ENCODE measurements at regions not wholly inside any gene's neighbourhood (a gene's known extent, or its start where the extent isn't known, plus 50 kb on each side); places are given as distances from the start of the nearest gene placed in this dataset.

DNA sequence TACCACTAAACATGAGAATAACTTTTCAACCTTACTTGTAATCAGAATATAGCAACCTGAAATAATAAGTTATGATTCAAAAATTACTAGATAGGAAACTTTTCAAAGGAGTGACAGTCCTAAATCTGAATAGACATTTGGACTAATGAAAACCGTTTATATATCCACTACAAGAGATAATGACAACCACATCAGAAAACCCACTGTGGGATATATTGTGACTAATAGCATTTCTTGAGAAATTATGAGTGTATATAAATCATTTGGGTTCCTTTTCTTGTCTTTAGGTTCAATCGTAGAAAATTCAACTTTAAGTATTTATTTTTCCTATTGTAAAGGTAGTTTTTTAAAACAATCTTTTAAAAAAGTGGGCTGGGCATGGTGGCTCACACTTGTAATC lies 170.2 kb upstream of the PRSS58 start:
- H3K4me1 ChIP-seq (ENCODE audit: control insufficient read depth in 1 of 2, insufficient read depth in 2 of 2, low read length in 2 of 2) = no peaks in the 10 kb centered on the region
- H3K9ac ChIP-seq (ENCODE audit: low read length) = no peak overlapping the region
- ChIA-PET POLR2A (no interaction called here), CTCF (no interaction called here), RAD21 (ENCODE audit: low non-redundant PET in 1 of 2, low total read pairs in 2 of 2, uncharacterized antibody in 2 of 2, unreplicated experiment in 2 of 2) (no interaction called here)
- H3K9me3 ChIP-seq (ENCODE audit: control insufficient read depth in 1 of 2, insufficient read depth in 1 of 2, low read depth in 1 of 2, low read length in 2 of 2) = no peaks in the 10 kb centered on the region
- H3K27ac ChIP-seq (ENCODE audit: low read depth, low read length) = no peak overlapping the region
- H3K9me2 ChIP-seq (ENCODE audit: insufficient read depth) = no peaks in the 10 kb centered on the region
- H3K36me3 ChIP-seq (ENCODE audit: control insufficient read depth in 1 of 2, insufficient read depth in 2 of 2, low read length in 2 of 2) = no peaks in the 10 kb centered on the region
- no peaks in the 10 kb centered on the region for H3K27me3 ChIP-seq (ENCODE audit: insufficient read depth, low read length)
- DNase-seq (ENCODE audit: low read depth, low spot score) (no peak), ATAC-seq (no peak)
- TF ChIP-seq, protein P1, sequence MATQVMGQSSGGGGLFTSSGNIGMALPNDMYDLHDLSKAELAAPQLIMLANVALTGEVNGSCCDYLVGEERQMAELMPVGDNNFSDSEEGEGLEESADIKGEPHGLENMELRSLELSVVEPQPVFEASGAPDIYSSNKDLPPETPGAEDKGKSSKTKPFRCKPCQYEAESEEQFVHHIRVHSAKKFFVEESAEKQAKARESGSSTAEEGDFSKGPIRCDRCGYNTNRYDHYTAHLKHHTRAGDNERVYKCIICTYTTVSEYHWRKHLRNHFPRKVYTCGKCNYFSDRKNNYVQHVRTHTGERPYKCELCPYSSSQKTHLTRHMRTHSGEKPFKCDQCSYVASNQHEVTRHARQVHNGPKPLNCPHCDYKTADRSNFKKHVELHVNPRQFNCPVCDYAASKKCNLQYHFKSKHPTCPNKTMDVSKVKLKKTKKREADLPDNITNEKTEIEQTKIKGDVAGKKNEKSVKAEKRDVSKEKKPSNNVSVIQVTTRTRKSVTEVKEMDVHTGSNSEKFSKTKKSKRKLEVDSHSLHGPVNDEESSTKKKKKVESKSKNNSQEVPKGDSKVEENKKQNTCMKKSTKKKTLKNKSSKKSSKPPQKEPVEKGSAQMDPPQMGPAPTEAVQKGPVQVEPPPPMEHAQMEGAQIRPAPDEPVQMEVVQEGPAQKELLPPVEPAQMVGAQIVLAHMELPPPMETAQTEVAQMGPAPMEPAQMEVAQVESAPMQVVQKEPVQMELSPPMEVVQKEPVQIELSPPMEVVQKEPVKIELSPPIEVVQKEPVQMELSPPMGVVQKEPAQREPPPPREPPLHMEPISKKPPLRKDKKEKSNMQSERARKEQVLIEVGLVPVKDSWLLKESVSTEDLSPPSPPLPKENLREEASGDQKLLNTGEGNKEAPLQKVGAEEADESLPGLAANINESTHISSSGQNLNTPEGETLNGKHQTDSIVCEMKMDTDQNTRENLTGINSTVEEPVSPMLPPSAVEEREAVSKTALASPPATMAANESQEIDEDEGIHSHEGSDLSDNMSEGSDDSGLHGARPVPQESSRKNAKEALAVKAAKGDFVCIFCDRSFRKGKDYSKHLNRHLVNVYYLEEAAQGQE (IDR thresholded peaks at IDR 0.05; ENCODE audit: low read depth) = no peak
- TF ChIP-seq, protein P2, sequence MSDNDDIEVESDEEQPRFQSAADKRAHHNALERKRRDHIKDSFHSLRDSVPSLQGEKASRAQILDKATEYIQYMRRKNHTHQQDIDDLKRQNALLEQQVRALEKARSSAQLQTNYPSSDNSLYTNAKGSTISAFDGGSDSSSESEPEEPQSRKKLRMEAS (IDR thresholded peaks at IDR 0.05) = no peak
- TF ChIP-seq SP1 (IDR thresholded peaks at IDR 0.05; ENCODE audit: low read depth) (no peak), EZH2phosphoT487 (IDR thresholded peaks at IDR 0.05; ENCODE audit: borderline replicate concordance) (no peak), RAD21 (IDR thresholded peaks at IDR 0.05; ENCODE audit: low read depth) (no peak), JUND (IDR thresholded peaks at IDR 0.05) (no peak), ELF1 (IDR thresholded peaks at IDR 0.05; ENCODE audit: borderline replicate concordance, low read depth) (no peak), EGR1 (IDR thresholded peaks at IDR 0.05; ENCODE audit: low read depth) (no peak), TCF7L2 (IDR thresholded peaks at IDR 0.05; ENCODE audit: borderline replicate concordance, extremely low read depth, insufficient read depth, insufficient read length) (no peak), CBX3 (IDR thresholded peaks at IDR 0.05; ENCODE audit: low read depth) (no peak), POLR2A (IDR thresholded peaks at IDR 0.05; ENCODE audit: borderline replicate concordance, extremely low read depth, insufficient read depth, insufficient read length) (no peak), SIN3A (IDR thresholded peaks at IDR 0.05; ENCODE audit: low read depth) (no peak), FOSL1 (IDR thresholded peaks at IDR 0.05; ENCODE audit: low read depth) (no peak), SRF (IDR thresholded peaks at IDR 0.05; ENCODE audit: low read depth) (no peak), ZFX (IDR thresholded peaks at IDR 0.05) (no peak), POLR2AphosphoS5 (IDR thresholded peaks at IDR 0.05; ENCODE audit: low read depth, low read length) (no peak), EZH2 (IDR thresholded peaks at IDR 0.05) (no peak), ZNF274 (IDR thresholded peaks at IDR 0.05; ENCODE audit: low read depth, low read length) (no peak)
- TF ChIP-seq, protein P3, sequence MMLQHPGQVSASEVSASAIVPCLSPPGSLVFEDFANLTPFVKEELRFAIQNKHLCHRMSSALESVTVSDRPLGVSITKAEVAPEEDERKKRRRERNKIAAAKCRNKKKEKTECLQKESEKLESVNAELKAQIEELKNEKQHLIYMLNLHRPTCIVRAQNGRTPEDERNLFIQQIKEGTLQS (IDR thresholded peaks at IDR 0.05) = no peak
- TF ChIP-seq, protein P4, sequence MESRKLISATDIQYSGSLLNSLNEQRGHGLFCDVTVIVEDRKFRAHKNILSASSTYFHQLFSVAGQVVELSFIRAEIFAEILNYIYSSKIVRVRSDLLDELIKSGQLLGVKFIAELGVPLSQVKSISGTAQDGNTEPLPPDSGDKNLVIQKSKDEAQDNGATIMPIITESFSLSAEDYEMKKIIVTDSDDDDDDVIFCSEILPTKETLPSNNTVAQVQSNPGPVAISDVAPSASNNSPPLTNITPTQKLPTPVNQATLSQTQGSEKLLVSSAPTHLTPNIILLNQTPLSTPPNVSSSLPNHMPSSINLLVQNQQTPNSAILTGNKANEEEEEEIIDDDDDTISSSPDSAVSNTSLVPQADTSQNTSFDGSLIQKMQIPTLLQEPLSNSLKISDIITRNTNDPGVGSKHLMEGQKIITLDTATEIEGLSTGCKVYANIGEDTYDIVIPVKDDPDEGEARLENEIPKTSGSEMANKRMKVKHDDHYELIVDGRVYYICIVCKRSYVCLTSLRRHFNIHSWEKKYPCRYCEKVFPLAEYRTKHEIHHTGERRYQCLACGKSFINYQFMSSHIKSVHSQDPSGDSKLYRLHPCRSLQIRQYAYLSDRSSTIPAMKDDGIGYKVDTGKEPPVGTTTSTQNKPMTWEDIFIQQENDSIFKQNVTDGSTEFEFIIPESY (IDR thresholded peaks at IDR 0.05; ENCODE audit: extremely low read depth, insufficient replicate concordance, low read length) = no peak
- intact Hi-C loops (cut with micrococcal nuclease) = no loop called here
- H4K20me1 ChIP-seq (ENCODE audit: insufficient read depth) = no peaks in the 10 kb centered on the region
- H3K4me2 ChIP-seq (ENCODE audit: low read length) = no peak overlapping the region
- no peak overlapping the region for H3K4me3 ChIP-seq (replicated peaks in 1 of 2; ENCODE audit: low read depth in 1 of 2, low read length in 2 of 2)
- BruUV-seq (replicated peaks) = no TSS peak
- no peak overlapping the region for H2AFZ ChIP-seq (ENCODE audit: low read depth, low read length, poor library complexity, severe bottlenecking)
- H3K79me2 ChIP-seq (ENCODE audit: insufficient read depth, low read length) = no peaks in the 10 kb centered on the region

Data from HCT116 (cell line).